ENCODE measurements at regions not wholly inside any gene's neighbourhood (a gene's known extent, or its start where the extent isn't known, plus 50 kb on each side); places are given as distances from the start of the nearest gene placed in this dataset.

DNA sequence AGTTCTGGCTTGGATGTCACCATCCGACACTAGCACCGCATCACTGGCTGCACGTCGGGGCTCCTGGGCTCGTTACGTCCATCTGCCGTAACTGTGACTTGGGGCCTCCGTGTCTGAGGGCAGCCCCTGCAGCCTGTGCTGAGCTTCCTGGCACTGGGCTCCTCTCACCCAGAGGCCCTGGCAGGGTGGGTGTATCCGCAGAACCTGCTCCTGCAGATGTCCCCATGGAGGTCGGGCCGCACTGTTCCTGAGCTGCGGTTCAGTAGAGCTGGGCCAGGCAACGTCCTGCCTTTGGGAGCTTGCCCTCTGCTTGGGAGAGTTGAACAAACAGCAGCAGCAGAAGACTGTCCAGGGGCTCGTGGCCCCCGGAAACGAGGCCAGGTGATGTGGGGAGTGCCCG is 71.4 kb downstream of the RGS12 start:
- TF ChIP-seq, protein P1, sequence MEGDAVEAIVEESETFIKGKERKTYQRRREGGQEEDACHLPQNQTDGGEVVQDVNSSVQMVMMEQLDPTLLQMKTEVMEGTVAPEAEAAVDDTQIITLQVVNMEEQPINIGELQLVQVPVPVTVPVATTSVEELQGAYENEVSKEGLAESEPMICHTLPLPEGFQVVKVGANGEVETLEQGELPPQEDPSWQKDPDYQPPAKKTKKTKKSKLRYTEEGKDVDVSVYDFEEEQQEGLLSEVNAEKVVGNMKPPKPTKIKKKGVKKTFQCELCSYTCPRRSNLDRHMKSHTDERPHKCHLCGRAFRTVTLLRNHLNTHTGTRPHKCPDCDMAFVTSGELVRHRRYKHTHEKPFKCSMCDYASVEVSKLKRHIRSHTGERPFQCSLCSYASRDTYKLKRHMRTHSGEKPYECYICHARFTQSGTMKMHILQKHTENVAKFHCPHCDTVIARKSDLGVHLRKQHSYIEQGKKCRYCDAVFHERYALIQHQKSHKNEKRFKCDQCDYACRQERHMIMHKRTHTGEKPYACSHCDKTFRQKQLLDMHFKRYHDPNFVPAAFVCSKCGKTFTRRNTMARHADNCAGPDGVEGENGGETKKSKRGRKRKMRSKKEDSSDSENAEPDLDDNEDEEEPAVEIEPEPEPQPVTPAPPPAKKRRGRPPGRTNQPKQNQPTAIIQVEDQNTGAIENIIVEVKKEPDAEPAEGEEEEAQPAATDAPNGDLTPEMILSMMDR (IDR thresholded peaks at IDR 0.05) = no peak
- CTCF ChIA-PET = no interaction called here
- POLR2A ChIA-PET = no interaction called here
- Mint-ChIP-seq H3K4me3 (no peak overlapping the region), H3K36me3 (ENCODE audit: low read depth) (no peaks in the 10 kb centered on the region), H3K27ac (no peak overlapping the region), H3K9me3 (no peaks in the 10 kb centered on the region), H3K27me3 (peaks cover 6% of the 10 kb centered on the region), H3K4me1 (ENCODE audit: low read depth) (peaks cover 13% of the 10 kb centered on the region)
- intact Hi-C loops (cut with micrococcal nuclease) = no loop called here
- ATAC-seq (no peak), DNase-seq (no peak)

DNA sequence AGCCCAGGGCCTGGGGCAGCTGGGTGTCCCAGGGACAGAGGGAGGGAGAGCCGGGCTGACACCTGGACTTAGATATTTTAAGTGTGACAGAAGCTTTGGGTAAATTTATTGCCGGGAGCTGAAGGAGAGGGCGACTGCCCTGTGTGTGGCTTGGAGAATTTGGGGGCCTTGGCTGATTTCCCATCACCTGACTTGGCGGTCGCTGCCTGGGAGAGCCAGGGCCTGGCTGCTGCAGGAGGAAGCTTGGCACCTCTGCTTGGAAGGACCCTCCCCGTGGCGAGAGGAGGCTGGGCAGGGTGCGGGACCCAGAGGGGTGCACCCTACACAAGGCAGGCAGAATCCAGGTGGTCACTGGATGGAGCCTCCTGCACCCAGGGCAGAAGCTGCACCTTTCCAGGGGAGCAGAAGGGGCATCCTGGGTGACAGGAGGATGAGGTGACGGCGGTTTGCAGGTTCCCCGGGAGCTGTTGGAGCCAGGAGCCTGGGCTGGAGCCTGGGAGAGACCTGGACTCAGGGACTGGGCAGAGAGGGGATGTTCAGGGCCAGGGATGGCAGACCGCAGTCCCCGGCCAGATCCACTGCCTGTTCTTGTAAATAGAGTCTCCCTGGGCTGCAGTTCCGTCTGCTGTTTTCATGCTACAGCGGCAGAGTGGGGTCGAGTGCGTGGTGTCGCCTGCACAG is 72.0 kb downstream of the RGS12 start:
- CTCF ChIA-PET = interaction anchor here (2.8 kb wide), 1 partner anchor 18 kb away, joined by 10 read pairs; no protein-coding TSS in a partner anchor
- ATAC-seq (no peak), DNase-seq (no peak)
- H3K4me1 Mint-ChIP-seq (ENCODE audit: low read depth) = peaks cover 18% of the 10 kb centered on the region
- H3K9me3 Mint-ChIP-seq = no peaks in the 10 kb centered on the region
- TF ChIP-seq, protein P1 (IDR thresholded peaks at IDR 0.05) = no peak
- H3K27ac Mint-ChIP-seq = no peak overlapping the region
- intact Hi-C loops (cut with micrococcal nuclease) = no loop called here
- no peak overlapping the region for H3K4me3 Mint-ChIP-seq
- POLR2A ChIA-PET = no interaction called here
- no peaks in the 10 kb centered on the region for H3K36me3 Mint-ChIP-seq (ENCODE audit: low read depth)
- peaks cover 9% of the 10 kb centered on the region for H3K27me3 Mint-ChIP-seq

DNA sequence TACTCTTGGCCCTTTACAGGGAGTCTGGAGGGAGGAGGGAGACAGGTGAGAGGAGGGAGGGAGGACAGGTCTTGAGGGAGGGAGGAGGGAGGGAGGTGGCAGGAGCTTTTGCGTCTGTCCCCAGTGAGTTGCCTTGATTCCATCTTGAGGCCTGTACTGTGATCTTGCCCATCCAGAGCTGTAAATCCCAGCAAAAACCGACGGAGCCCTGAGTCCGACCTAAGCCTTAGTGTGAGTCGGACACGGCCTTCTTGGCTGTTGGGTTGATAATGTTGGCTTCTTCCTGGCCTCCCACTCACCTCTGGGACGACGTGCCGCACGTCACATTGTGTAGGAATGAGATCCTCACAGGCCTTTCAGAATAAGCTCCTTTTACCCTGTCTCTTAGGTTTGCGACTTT is 72.5 kb downstream of the RGS12 start:
- H3K27me3 Mint-ChIP-seq = peaks cover 13% of the 10 kb centered on the region
- no peaks in the 10 kb centered on the region for H3K9me3 Mint-ChIP-seq
- no peak overlapping the region for H3K4me3 Mint-ChIP-seq
- TF ChIP-seq, protein P1 (IDR thresholded peaks at IDR 0.05) = no peak
- H3K4me1 Mint-ChIP-seq (ENCODE audit: low read depth) = peaks cover 24% of the 10 kb centered on the region
- ChIA-PET CTCF (interaction anchor here (2.8 kb wide), 1 partner anchor 19 kb away, joined by 10 read pairs; no protein-coding TSS in a partner anchor), POLR2A (no interaction called here)
- H3K36me3 Mint-ChIP-seq (ENCODE audit: low read depth) = no peaks in the 10 kb centered on the region
- intact Hi-C loops (cut with micrococcal nuclease) = no loop called here
- ATAC-seq (no peak), DNase-seq (no peak)
- H3K27ac Mint-ChIP-seq = no peak overlapping the region

DNA sequence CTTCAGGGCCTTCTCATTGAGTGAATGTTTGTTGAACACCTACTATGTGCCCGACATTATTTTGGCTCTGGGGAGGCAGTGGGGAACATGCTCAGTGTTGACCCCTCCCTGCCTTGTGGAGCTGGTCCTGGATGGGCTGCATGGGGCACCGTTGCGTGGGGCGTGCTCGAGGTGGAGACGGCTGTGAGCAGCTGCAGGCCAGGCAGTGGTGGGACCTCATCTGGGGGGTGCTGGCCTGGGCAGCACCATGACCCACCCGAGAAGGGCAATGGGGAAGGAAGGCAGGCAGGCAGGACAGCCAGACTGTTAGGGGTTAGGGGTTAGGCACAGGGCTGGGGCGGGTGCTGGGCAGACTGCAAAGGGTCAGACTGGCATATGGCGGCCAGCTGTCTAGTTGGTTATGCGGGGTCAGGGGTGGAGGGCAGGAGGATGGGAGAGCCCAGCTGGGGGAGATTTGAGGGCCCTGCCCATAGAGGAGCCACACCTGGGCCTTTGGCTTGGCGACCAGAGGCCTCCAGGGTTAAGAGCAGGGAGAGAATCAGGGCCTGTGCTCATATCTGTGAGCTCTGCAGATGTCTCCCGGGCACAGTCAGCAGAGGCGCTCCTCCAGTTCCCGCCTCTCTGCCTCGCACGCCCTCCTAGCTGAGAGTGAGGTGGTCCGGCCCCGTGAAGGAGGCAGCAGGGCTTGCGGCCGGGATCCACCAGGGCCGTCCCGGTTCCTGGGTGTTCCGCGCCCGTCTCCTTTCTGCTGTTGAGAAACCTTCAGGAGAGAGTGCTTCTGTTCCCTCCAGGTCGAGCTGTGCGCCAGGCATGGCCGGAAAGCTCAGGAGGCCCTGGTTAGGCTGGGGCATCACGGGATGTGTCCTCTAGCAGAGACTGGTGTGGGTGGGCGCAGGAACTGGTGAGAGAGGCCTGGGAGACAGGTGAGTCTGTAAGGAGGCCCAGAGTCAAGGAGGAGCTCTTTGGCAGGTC is 73.3 kb downstream of the RGS12 start:
- Mint-ChIP-seq H3K9me3 (no peaks in the 10 kb centered on the region), H3K4me3 (no peak overlapping the region), H3K27ac (no peak overlapping the region), H3K27me3 (peaks cover 16% of the 10 kb centered on the region), H3K4me1 (ENCODE audit: low read depth) (peaks cover 25% of the 10 kb centered on the region), H3K36me3 (ENCODE audit: low read depth) (no peaks in the 10 kb centered on the region)
- DNase-seq = no peak
- ATAC-seq = no peak
- POLR2A ChIA-PET = interaction anchor here (0.7 kb wide), 1 partner anchor 29 kb away, joined by 3 read pairs; no protein-coding TSS in a partner anchor
- intact Hi-C loops (cut with micrococcal nuclease) = no loop called here
- CTCF ChIA-PET = interaction anchor here (2.8 kb wide), 1 partner anchor 20 kb away, joined by 10 read pairs; no protein-coding TSS in a partner anchor
- TF ChIP-seq, protein P1 (IDR thresholded peaks at IDR 0.05) = no peak
